MCF 10A (cell line): ENCODE measurements at regions not wholly inside any gene's neighbourhood (a gene's known extent, or its start where the extent isn't known, plus 50 kb on each side); places are given as distances from the start of the nearest gene placed in this dataset.

ENCODE experiments used
- BruUV-seq: library from RNA; stranded (reverse); fragments of 400-500 nt; replicated peaks from 2 replicates; lab custom pipeline; 2021; lab: Mats Ljungman, UMichigan
- CTCF ChIA-PET: fragments of 300-600 bp; sonication (Branson Sonifier 250); formaldehyde crosslinking; extraction: SDS; loops from one replicate; lab custom pipeline; 2021; ENCODE audit warnings: antibody characterized with exemption, inconsistent platforms; lab: Yijun Ruan, JAX
- POLR2A ChIA-PET: fragments of 300-600, 350-650 bp; sonication (Branson Sonifier 250); formaldehyde crosslinking; extraction: SDS; loops from one replicate; lab custom pipeline; 2020; ENCODE audit warnings: antibody characterized with exemption, inconsistent platforms; lab: Yijun Ruan, JAX
- DNase-seq: peaks from one replicate; pipeline ENCODE4 v3.0.0-alpha.2; 2018; ENCODE audit not compliant: unreplicated experiment
- H3K27ac Mint-ChIP-seq: one replicate; pipeline ENCODE4 v1.8.0; 2022; ENCODE audit warnings: mild to moderate bottlenecking, low read depth, mixed read lengths; ENCODE audit not compliant: unreplicated experiment
- H3K27me3 Mint-ChIP-seq: one replicate; pipeline ENCODE4 v1.8.0; 2022; ENCODE audit warnings: mixed read lengths; ENCODE audit not compliant: insufficient read depth, unreplicated experiment
- H3K36me3 Mint-ChIP-seq: one replicate; pipeline ENCODE4 v1.8.0; 2022; ENCODE audit warnings: mild to moderate bottlenecking, moderate library complexity, mixed read lengths; ENCODE audit not compliant: insufficient read depth, unreplicated experiment
- H3K4me1 Mint-ChIP-seq: one replicate; pipeline ENCODE4 v1.8.0; 2022; ENCODE audit warnings: mixed read lengths; ENCODE audit not compliant: insufficient read depth, unreplicated experiment
- H3K4me3 Mint-ChIP-seq: one replicate; pipeline ENCODE4 v1.8.0; 2022; ENCODE audit warnings: mild to moderate bottlenecking, moderate library complexity, mixed read lengths; ENCODE audit not compliant: unreplicated experiment
- H3K9me3 Mint-ChIP-seq: one replicate; pipeline ENCODE4 v1.8.0; 2022; ENCODE audit warnings: mixed read lengths; ENCODE audit not compliant: unreplicated experiment
- intact Hi-C: fragments of 100-400 bp; cut with micrococcal nuclease; formaldehyde crosslinking; loops from 2 replicates; pipeline ENCODE4 v1.14.1; 2022
- TF ChIP-seq, protein P1 (sequence below): fragments of 200-600 bp; IDR thresholded peaks from one replicate; pipeline ENCODE4 v1.8.0; 2022; ENCODE audit warnings: antibody characterized with exemption, mild to moderate bottlenecking; ENCODE audit not compliant: unreplicated experiment

DNA sequence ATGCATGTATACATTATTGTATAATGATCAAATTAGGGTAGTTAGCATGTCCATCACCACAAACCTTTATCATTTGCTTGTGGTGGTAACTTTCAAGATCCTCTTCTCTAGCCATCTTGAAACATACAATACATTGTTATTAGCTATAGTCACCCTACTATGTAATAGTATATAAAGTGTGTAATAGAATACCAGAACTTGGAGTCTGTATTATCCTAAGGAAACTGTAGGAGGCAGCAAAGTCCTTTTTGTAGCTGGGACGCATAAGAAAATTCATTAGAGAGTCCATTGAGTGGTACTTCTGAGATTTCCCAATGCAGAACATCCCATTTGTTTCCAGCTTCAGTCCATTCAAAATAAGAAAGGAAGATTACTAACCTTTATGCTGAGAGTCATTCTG, 325.9 kb upstream of the LRFN5 start:
- H3K9me3 Mint-ChIP-seq, result no peaks in the 10 kb centered on the region
- no peaks in the 10 kb centered on the region for H3K36me3 Mint-ChIP-seq
- DNase-seq, result peak; percentile 25
- H3K4me3 Mint-ChIP-seq, result no peak overlapping the region
- intact Hi-C loops, result no loop called here
- ChIA-PET CTCF (interaction anchor here (0.6 to 1.2 kb wide), 4 partner anchors 20 to 1000 kb away, joined by 3 to 5 read pairs (median 4); no protein-coding TSS in a partner anchor), POLR2A (interaction anchor here (0.5 kb wide), 1 partner anchor 1454 kb away, joined by 3 read pairs; no protein-coding TSS in a partner anchor)
- BruUV-seq, result no TSS peak
- peaks cover 20% of the 10 kb centered on the region for H3K27me3 Mint-ChIP-seq
- TF ChIP-seq, protein P1, sequence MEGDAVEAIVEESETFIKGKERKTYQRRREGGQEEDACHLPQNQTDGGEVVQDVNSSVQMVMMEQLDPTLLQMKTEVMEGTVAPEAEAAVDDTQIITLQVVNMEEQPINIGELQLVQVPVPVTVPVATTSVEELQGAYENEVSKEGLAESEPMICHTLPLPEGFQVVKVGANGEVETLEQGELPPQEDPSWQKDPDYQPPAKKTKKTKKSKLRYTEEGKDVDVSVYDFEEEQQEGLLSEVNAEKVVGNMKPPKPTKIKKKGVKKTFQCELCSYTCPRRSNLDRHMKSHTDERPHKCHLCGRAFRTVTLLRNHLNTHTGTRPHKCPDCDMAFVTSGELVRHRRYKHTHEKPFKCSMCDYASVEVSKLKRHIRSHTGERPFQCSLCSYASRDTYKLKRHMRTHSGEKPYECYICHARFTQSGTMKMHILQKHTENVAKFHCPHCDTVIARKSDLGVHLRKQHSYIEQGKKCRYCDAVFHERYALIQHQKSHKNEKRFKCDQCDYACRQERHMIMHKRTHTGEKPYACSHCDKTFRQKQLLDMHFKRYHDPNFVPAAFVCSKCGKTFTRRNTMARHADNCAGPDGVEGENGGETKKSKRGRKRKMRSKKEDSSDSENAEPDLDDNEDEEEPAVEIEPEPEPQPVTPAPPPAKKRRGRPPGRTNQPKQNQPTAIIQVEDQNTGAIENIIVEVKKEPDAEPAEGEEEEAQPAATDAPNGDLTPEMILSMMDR, result peak; percentile 25
- H3K27ac Mint-ChIP-seq, result no peak overlapping the region
- no peaks in the 10 kb centered on the region for H3K4me1 Mint-ChIP-seq

- no peak overlapping the region for H3K27ac Mint-ChIP-seq
- H3K27me3 Mint-ChIP-seq, result peaks cover 3% of the 10 kb centered on the region
- no peaks in the 10 kb centered on the region for H3K9me3 Mint-ChIP-seq
- no peak for DNase-seq
- CTCF ChIA-PET, result no interaction called here
- intact Hi-C loops, result no loop called here
- POLR2A ChIA-PET, result no interaction called here
- TF ChIP-seq, protein P1, result no peak
- BruUV-seq, result no TSS peak
- H3K4me3 Mint-ChIP-seq, result no peak overlapping the region
- H3K4me1 Mint-ChIP-seq, result no peaks in the 10 kb centered on the region
- H3K36me3 Mint-ChIP-seq, result no peaks in the 10 kb centered on the region
Measured at GRCh38 chr14:41277450-41277849, 329.2 kb upstream of the LRFN5 start.

GRCh38 chr14:41257476-41257875, 349.2 kb upstream of the LRFN5 start:
- H3K4me1 Mint-ChIP-seq, result no peaks in the 10 kb centered on the region
- peaks cover 42% of the 10 kb centered on the region for H3K27me3 Mint-ChIP-seq
- ChIA-PET CTCF (no interaction called here), POLR2A (no interaction called here)
- no peaks in the 10 kb centered on the region for H3K36me3 Mint-ChIP-seq
- DNase-seq, result no peak
- TF ChIP-seq, protein P1, result no peak
- no peak overlapping the region for H3K4me3 Mint-ChIP-seq
- BruUV-seq, result no TSS peak
- no peaks in the 10 kb centered on the region for H3K9me3 Mint-ChIP-seq
- intact Hi-C loops, result no loop called here
- H3K27ac Mint-ChIP-seq, result no peak overlapping the region

- Mint-ChIP-seq H3K27me3 (peaks cover 10% of the 10 kb centered on the region), H3K9me3 (no peaks in the 10 kb centered on the region), H3K27ac (no peak overlapping the region), H3K4me1 (no peaks in the 10 kb centered on the region), H3K36me3 (no peaks in the 10 kb centered on the region), H3K4me3 (no peak overlapping the region)
- intact Hi-C loops, result no loop called here
- TF ChIP-seq, protein P1, result no peak
- DNase-seq, result peak; percentile 12
- ChIA-PET POLR2A (no interaction called here), CTCF (no interaction called here)
- no TSS peak for BruUV-seq
Measured at GRCh38 chr14:41235466-41235865, 371.2 kb upstream of the LRFN5 start.
